Islet precursor cell (in vitro differentiated cells): ENCODE measurements at regions not wholly inside any gene's neighbourhood (a gene's known extent, or its start where the extent isn't known, plus 50 kb on each side); places are given as distances from the start of the nearest gene placed in this dataset.

Experiments used
- DNase-seq: peaks from one replicate; pipeline ENCODE4 v3.0.0-alpha.2; 2018

DNA sequence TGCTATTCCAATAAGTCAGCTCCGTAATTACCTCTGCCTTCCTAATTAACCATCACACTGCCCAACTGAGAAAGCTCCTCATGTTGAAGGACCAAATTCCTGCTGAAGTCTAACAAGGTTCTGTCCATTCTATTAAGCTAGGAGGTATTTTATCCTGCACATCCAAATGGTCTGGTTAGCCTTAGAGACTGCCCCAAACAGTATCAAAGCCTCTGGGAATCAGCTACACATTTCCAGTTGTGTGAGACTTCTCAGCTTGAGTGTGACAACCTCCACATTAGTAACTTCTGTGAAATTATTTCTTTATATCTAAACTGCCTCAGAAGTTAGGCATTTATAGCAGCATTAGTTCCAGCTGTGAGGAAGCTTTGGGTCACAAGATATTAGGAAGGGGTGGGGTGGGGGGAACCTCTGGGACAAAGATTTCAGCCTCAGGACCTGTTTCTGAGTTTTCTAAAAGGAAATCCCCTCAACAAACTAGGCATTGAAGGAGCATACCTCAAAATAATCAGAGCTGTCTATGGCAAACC is 150.5 kb upstream of the DUSP10 start:
- DNase-seq = no peak

DNA sequence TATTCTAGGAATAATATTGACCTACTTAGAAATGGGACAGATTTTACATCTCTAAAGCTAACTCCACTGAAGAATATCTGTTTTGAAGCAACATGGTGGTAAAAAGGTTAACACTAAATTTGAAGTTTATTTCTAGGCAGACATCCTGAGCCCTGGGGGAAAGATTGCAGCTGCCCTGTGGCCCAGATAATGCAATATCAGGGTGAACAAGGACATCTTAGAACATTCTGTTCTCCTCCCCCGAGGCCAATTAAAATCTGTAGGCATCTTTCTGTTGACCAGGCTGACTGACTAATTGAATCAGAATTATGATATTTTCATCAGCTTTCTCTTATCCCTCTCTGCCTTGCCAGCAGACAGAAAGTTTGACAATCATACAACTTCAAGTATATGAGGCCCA is 149.8 kb upstream of the DUSP10 start:
- DNase-seq = no peak

- no peak for DNase-seq
Measured at GRCh38 chr1:221888801-221889200, 146.9 kb upstream of the DUSP10 start.

GRCh38 chr1:221888218-221888617 is 146.3 kb upstream of the DUSP10 start:
- no peak for DNase-seq

DNA sequence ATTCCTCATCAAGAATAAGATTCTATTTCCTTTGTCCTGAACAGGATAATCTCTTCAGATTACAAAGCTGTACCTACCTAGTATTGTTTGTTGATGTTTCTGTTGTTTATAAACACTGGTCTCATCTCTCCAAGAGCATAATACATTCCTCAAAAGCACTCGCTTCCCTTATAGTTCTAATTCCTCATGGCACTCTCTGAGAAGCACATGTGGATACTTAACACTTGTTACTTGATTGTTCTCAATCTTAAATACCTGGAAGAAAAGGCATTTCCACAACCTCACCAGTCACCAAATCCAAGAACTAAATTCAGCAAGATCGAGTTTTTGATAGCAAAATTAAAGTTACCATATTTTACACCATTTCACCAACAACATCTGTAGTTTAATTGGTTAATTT is 145.9 kb upstream of the DUSP10 start:
- DNase-seq = no peak

DNA sequence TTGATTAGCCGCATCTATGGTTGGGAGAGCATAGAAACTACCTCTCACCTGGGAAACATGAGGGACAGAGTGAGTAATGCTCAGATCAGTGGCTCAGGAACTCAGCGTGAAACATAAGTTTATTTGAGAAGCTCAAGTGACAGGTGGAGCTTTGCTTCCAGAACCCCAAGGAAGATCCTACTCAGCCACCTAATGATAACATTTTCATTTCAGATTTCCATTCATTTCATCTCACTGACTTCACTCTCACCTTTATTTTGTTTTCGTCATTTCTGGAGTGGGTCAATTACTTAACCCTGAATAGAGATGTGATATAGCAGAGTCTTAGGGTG is 145.5 kb upstream of the DUSP10 start:
- DNase-seq = no peak

DNA sequence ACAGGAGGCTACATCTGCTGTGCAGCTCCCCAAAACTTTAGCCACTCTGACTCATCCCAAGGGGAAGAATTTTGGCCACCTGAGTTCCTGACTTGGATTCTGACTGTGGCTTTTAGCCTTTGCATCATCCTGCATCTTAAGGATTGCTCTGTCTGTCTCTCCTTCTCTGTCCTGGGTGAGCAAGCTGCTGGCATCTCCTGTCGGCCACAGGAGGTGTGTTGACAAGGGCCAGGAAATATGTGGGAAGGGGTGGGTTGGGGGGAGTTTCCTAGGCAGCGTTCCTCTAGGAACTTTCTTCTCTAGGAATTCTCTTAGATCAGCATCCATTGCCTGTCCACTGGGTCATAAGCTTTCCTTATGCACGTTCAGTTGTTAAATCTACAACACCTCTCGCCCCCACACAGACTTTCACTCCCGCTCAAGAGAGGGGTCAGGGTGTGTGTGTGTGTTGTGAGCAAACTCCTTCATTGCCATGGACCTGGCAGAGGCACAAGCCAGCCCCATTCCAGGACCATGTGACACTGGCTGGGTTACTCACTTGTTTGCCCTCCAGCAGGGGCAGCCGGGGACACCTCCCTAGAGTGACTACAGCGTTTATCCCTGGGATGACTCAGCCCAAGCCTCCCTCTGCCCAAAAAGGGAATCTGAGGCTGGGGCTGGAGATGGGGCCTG is 145.0 kb upstream of the DUSP10 start:
- DNase-seq = peak; percentile 99

DNA sequence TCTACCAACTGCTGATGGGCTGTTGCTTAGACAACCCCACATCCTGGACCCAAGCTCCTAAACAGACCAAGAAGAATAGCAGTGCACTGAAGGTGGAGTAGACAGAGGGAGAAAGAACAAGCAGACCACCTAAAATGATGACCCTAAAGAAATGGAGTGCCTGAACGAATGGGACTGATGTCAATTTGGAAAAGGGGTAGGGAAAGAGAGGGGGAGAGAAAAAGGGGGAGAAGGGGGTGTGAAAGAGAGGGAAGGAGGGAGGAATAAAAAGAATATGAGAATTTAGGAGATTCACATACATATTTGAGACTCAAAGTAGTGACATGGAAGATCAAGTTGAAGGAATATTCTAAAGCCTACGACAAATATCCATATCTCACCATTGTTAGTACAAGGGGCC is 144.4 kb upstream of the DUSP10 start:
- no peak for DNase-seq

- DNase-seq = no peak
Measured at GRCh38 chr1:221884821-221885220, 142.9 kb upstream of the DUSP10 start.

DNA sequence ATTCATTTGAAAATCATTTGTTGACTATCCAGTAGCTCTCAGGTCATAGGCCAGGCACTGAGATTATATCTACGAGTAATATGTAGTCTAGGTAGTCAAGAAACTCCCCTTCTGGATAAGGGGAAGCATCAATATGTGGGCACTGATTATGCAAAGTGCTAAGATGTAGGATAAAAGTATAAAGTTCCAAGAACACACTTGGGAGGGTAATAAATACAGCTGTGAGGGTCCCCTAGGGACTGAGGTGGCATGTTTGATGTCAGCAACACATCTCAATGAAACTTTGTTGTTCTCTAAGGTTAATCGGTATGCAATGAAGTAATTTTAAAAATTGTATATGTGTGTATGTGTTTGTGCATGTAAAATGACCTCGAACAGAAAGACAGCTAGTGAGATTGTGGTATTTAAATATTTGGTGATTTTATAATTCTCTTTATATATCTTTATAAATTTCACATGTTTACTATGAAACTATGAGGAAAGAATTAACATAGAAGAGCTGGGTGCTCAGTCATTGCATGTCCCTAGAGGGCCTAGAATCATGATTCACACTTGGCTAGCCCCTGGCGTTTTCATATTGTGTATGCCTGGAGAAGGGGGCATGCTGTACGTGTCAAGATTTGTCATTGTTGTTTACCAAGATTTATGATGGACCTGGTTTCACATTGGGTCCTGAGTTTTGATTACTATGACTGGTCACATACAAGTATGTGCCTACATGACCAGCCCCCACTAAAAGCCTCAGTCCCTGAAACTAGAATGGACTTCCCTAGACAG is 140.1 kb upstream of the DUSP10 start:
- DNase-seq = no peak

DNA sequence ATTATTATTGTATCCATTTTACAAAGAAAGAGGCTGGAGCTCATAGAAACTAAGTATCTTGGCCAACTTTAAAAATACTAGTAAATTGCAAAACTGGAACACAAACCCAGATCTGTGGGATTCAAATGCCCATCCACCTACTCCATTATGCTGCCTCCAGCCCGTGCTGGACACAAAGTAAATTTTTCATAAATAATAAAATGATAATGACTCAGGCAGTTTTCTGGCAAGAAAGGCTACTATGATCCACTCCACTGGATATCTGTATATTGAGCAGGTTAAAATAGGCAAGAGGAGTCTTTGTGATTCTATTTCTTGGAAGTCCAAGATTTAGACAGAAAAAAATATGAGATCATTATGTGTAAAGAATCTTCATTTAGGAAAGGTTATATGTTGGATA is 138.3 kb upstream of the DUSP10 start:
- no peak for DNase-seq

DNA sequence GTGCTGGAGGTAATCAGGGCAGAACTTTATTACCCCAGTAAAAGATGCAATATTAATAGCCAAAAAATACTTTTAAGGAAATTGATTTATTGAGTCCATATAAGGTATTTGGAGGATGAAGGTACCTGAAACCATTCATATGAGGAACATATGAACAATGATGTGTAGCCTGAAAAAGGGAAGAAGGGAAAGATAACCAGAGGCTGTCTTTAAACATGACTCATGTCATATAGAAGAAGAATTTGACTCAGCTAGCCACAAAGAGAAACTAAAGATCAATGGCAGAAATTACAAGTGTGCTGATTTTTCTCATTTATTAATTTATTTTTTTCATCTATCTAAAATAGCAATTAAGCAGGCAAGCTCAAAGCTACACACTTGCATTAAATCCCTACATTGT is 136.2 kb upstream of the DUSP10 start:
- DNase-seq = no peak

GRCh38 chr1:221877311-221877710 is 135.4 kb upstream of the DUSP10 start:
- no peak for DNase-seq

DNA sequence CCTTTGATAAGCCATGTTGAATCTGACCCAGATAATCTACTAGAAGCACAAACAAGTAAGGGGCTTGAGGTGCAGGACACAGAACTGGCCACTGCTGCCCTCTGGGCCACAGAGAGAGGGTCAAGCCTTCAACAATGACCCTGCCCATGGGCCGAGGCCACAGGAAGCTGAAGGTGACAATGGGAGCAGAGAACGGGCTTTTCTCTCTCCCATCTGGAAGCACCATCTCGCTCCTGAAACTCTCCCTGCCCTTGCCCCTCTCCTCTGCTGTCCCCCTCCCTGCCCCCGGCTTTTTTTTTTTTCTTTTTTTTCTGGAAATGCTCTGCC is 133.1 kb upstream of the DUSP10 start:
- no peak for DNase-seq

DNA sequence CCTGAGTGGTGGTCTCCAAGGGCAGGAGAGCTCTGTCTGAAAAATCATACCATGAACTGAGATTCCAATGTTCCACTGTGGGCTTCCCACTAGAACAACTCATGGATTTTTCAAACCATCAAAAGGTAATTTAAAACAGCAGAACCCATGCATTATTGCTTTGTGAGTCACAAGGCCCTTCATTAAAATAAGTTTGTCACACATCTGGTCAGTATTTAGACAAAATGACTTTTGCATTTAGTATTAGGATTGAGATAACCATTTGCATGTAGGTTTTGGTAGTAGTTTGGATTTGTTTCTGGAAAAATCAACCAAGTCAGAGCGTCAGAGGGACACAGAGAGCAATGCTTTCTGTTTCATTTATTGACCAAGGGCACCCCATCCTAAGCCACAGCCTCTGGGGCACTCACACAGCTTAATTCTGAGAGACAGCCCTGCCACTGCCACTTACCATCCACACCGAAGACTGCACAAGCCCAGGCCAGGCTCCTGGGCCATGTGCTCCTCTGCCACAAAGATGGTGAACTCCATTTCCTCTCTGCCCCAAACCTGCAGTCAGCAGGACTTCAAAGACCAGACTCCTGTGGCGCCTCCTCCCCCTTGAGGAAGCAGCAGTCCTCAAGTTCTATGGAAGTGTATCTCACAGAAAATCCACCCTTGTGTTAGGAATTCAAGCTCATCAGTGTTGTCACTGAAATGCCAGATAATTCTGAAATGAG is 132.6 kb upstream of the DUSP10 start:
- DNase-seq = no peak

GRCh38 chr1:221873673-221874072 is 131.8 kb upstream of the DUSP10 start:
- no peak for DNase-seq

- no peak for DNase-seq
Measured at GRCh38 chr1:221871056-221871455, 129.2 kb upstream of the DUSP10 start.

DNA sequence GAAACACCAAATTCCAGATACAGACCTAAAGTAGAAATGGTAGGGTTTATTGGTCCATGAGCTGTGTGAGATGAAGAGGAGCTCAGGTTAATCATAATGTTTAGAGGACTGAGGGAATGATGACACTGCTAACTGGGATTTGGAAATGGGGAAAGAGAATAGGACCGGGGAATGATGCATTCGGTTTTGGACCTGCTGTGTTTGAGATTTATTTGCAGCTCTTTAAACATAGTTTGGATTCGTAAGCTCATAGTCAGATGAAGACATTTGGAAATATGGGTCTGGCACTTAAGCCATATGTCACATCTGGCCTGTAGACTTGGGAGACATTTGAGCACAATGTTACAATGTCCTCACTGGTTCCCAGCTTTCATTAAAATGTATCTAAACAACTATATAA is 127.9 kb upstream of the DUSP10 start:
- DNase-seq = no peak

DNA sequence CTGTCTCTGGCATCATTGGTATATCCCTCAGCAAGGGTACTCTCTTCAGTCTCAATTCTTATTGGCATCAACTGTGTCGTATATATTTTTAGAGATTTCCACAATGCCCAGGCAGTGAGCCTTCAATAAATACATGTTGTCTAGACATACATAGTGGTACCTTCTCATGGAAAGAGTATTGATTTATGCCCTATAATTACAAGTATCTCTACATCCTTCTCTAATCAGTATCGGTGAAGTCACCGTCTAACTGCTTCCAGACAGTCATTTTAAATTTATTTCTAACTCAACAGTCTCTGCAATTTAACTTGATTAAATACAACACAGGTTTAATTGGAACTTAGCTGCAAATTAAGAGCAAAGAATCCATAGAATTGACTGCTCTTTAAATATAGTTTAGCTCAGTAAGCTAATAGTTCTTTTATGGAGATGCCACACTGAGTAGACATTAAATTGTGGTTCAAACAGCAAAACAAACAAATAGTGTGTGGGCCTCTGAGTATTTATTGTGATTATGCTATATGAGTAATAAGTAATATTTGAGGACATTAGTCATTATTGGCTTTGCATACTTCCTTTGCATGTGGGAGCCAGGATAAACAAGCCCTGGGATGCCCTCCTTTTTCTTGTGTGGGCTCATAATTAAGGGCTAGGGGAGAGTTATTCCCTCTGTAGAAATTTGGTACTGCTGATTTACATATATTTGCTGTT is 126.9 kb upstream of the DUSP10 start:
- no peak for DNase-seq

DNA sequence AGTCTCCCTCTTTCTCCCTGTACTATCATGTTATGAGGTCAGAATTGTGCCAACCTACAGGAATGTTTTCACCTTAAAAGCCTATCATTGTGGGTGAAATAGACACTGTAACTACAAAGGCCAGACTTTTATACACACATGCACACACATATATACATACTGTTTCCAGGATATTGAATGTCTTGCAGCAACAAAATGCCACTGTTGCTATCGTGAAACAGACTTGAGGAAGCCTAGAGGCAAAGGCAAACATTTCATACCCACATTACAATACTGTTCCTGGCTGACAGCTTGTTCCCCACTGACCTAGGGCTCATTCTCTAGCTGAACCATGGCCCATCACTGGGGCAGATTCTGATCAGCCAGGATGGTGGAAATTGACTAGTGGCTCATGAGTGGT is 125.1 kb upstream of the DUSP10 start:
- no peak for DNase-seq

DNA sequence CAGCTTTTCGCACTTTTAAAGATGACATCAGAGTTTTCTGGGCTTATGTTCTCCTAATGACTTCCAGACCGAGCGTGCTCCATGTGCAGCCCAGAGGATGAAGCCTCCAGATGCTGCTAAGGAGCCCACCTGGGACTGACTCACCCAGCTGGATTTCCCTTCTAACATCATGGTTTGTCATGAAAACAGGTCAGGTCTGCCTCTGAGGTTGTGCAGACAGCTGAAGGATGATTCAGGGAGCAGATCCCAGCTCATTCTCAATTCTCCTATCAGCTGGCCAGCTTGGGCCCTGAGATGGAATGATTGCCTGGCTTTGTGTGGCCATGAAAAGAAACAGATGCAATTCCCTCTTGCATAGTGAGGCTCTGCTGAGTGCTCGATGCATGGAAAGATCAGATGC is 123.9 kb upstream of the DUSP10 start:
- peak; percentile 87 for DNase-seq

- DNase-seq = no peak
Measured at GRCh38 chr1:221863635-221864034, 121.7 kb upstream of the DUSP10 start.

GRCh38 chr1:221862971-221863370 is 121.1 kb upstream of the DUSP10 start:
- DNase-seq = no peak
